ENCODE measurements at regions not wholly inside any gene's neighbourhood (a gene's known extent, or its start where the extent isn't known, plus 50 kb on each side); places are given as distances from the start of the nearest gene placed in this dataset.

- no peak for TF ChIP-seq EZH2 (IDR thresholded peaks at IDR 0.05)
- TF ChIP-seq POLR2AphosphoS5 (IDR thresholded peaks at IDR 0.05; ENCODE audit: borderline replicate concordance, low read depth, low read length): no peak
- no peak for TF ChIP-seq FOXP2 (optimal IDR thresholded peaks at IDR 0.05; ENCODE audit: control extremely low read depth, extremely low read length, insufficient read depth)
Observed at GRCh38 chr17:72386619-72387237, 265.9 kb downstream of the SOX9 start.

Measured in SK-N-MC (cell line).